Stimulated activated CD4-positive, alpha-beta T cell treated with anti-CD3 and anti-CD28 coated beads, Interleukin-2, amount 100 ng/mL, for 4 hours (primary cell): ENCODE measurements at regions not wholly inside any gene's neighbourhood (a gene's known extent, or its start where the extent isn't known, plus 50 kb on each side); places are given as distances from the start of the nearest gene placed in this dataset.

ENCODE experiments used
- DNase-seq: peaks from one replicate; pipeline ENCODE4 v3.0.0-alpha.2; 2020; ENCODE audit warnings: low read depth

GRCh38 chr5:58255386-58255785 is 204.5 kb downstream of the PLK2 start:
- no peak for DNase-seq

GRCh38 chr5:58248221-58248620 is 211.7 kb downstream of the PLK2 start:
- DNase-seq = no peak

- DNase-seq = no peak
These were observed 213.4 kb downstream of the PLK2 start for GRCh38 chr5:58246461-58246944.

- DNase-seq = no peak
These were observed 214.4 kb downstream of the PLK2 start for GRCh38 chr5:58245476-58245840.

- DNase-seq = no peak
These were observed 214.9 kb downstream of the PLK2 start for GRCh38 chr5:58244819-58245475.

GRCh38 chr5:58241389-58241788 is 218.5 kb downstream of the PLK2 start:
- no peak for DNase-seq

GRCh38 chr5:58240322-58240721 is 219.6 kb downstream of the PLK2 start:
- DNase-seq = no peak

GRCh38 chr5:58239731-58240130 is 220.2 kb downstream of the PLK2 start:
- no peak for DNase-seq

- no peak for DNase-seq
These were observed 220.8 kb downstream of the PLK2 start for GRCh38 chr5:58239045-58239444.

- DNase-seq = no peak
These were observed 223.4 kb downstream of the PLK2 start for GRCh38 chr5:58236498-58236897.

GRCh38 chr5:58235299-58235698 is 224.6 kb downstream of the PLK2 start:
- no peak for DNase-seq

- no peak for DNase-seq
These were observed 227.8 kb downstream of the PLK2 start for GRCh38 chr5:58232130-58232529.

- DNase-seq = no peak
These were observed 228.8 kb downstream of the PLK2 start for GRCh38 chr5:58231041-58231440.

GRCh38 chr5:58228896-58229295 is 231.0 kb downstream of the PLK2 start:
- DNase-seq = no peak

- DNase-seq = no peak
These were observed 232.0 kb downstream of the PLK2 start for GRCh38 chr5:58227858-58228257.

- DNase-seq = no peak
These were observed 235.2 kb downstream of the PLK2 start for GRCh38 chr5:58224661-58225060.

GRCh38 chr5:58224221-58224620 is 235.7 kb downstream of the PLK2 start:
- DNase-seq = no peak

- DNase-seq = no peak
These were observed 244.5 kb downstream of the PLK2 start for GRCh38 chr5:58215364-58215763.

- no peak for DNase-seq
These were observed 248.4 kb downstream of the PLK2 start for GRCh38 chr5:58211441-58211840.

GRCh38 chr5:58208674-58209073 is 251.2 kb downstream of the PLK2 start:
- no peak for DNase-seq

- no peak for DNase-seq
These were observed 252.8 kb downstream of the PLK2 start for GRCh38 chr5:58207076-58207475.

GRCh38 chr5:58204966-58205365 is 254.9 kb downstream of the PLK2 start:
- DNase-seq = no peak

GRCh38 chr5:58202941-58203444 is 256.9 kb downstream of the PLK2 start:
- DNase-seq = no peak

GRCh38 chr5:58201922-58202648 is 257.8 kb downstream of the PLK2 start:
- DNase-seq = no peak
